ENCODE measurements at regions not wholly inside any gene's neighbourhood (a gene's known extent, or its start where the extent isn't known, plus 50 kb on each side); places are given as distances from the start of the nearest gene placed in this dataset.

GRCh38 chr4:38567457-38567856 lies 96.5 kb upstream of the KLF3 start:
- DNase-seq, result no peak

GRCh38 chr4:38568768-38569167 lies 95.2 kb upstream of the KLF3 start:
- DNase-seq, result no peak

GRCh38 chr4:38570647-38571276 lies 93.2 kb upstream of the KLF3 start:
- no peak for DNase-seq

- DNase-seq, result no peak
Measured at GRCh38 chr4:38572793-38573192, 91.2 kb upstream of the KLF3 start.

GRCh38 chr4:38574559-38575333 lies 89.3 kb upstream of the KLF3 start:
- DNase-seq, result no peak

GRCh38 chr4:38576767-38577166 lies 87.2 kb upstream of the KLF3 start:
- DNase-seq, result no peak

- no peak for DNase-seq
Measured at GRCh38 chr4:38577462-38577861, 86.5 kb upstream of the KLF3 start.

GRCh38 chr4:38581426-38582106 lies 82.4 kb upstream of the KLF3 start:
- no peak for DNase-seq

- DNase-seq, result no peak
Measured at GRCh38 chr4:38582445-38582844, 81.6 kb upstream of the KLF3 start.

GRCh38 chr4:38582889-38583470 lies 81.0 kb upstream of the KLF3 start:
- DNase-seq, result no peak

GRCh38 chr4:38585871-38586270 lies 78.1 kb upstream of the KLF3 start:
- DNase-seq, result no peak

- no peak for DNase-seq
Measured at GRCh38 chr4:38587106-38587505, 76.9 kb upstream of the KLF3 start.

- no peak for DNase-seq
Measured at GRCh38 chr4:38590046-38590445, 74.0 kb upstream of the KLF3 start.

- no peak for DNase-seq
Measured at GRCh38 chr4:38591617-38592337, 72.2 kb upstream of the KLF3 start.

GRCh38 chr4:38598489-38598888 lies 65.5 kb upstream of the KLF3 start:
- no peak for DNase-seq

- no peak for DNase-seq
Measured at GRCh38 chr4:38600575-38600974, 63.4 kb upstream of the KLF3 start.

- no peak for DNase-seq
Measured at GRCh38 chr4:38601244-38601915, 62.6 kb upstream of the KLF3 start.

- no peak for DNase-seq
Measured at GRCh38 chr4:38601916-38602291, 62.1 kb upstream of the KLF3 start.

- DNase-seq, result no peak
Measured at GRCh38 chr4:38603652-38604051, 60.3 kb upstream of the KLF3 start.

GRCh38 chr4:38605181-38605752 lies 58.7 kb upstream of the KLF3 start:
- no peak for DNase-seq

- DNase-seq, result no peak
Measured at GRCh38 chr4:38605753-38606586, 58.0 kb upstream of the KLF3 start.

Data from KG1 (cell line).